Motor neuron (in vitro differentiated cells): ENCODE measurements at regions not wholly inside any gene's neighbourhood (a gene's known extent, or its start where the extent isn't known, plus 50 kb on each side); places are given as distances from the start of the nearest gene placed in this dataset.
"Not testable (repeated sequence)": the region's sequence is repeated elsewhere in the genome, so short reads cannot be mapped to it uniquely, and the experiment has no call there.

Experiments
- ATAC-seq, 8 experiments: fragments of 200-7000 bp; cut with Tn5 transposase; replicated peaks in 6 of 8; 2 replicates each; pipeline ENCODE4 v1.8.0; 2021; ENCODE audit warnings: mild to moderate bottlenecking in 8 of 8, moderate library complexity in 8 of 8
- H3K27ac ChIP-seq, 2 donors: fragments of 250-450 bp; sonication (Bioruptor Pico); 2 replicates each; pipeline ENCODE4 v1.9.0; 2021; ENCODE audit warnings: antibody characterized with exemption in 2 of 2, mild to moderate bottlenecking in 2 of 2, moderate library complexity in 1 of 2
- H3K4me1 ChIP-seq, 2 donors: fragments of 250-450 bp; sonication (Bioruptor Pico); replicated peaks in 1 of 2; 2 replicates each; pipeline ENCODE4 v1.6.1; 2021; ENCODE audit warnings: antibody characterized with exemption in 2 of 2, mild to moderate bottlenecking in 2 of 2, moderate library complexity in 1 of 2
- H3K4me3 ChIP-seq, 5 donors: fragments of 250-450 bp; sonication (Bioruptor Pico); 2 replicates each; pipeline ENCODE4 v1.9.0; 2021; ENCODE audit warnings: antibody characterized with exemption in 5 of 5, mild to moderate bottlenecking in 5 of 5, moderate library complexity in 4 of 5
- WGBS, 10 experiments: fragments of 450-650 bp; shearing (Covaris generic); methylation state at CpG; one replicate each; pipeline ENCODE4 v1.0.0; 2022; 5-methylcytosine and 5-hydroxymethylcytosine counted together
- in situ Hi-C, 9 experiments: fragments of 400-800 bp; cut with MboI; loops; one replicate each; pipeline ENCODE4 v1.15.0; 2021; ENCODE audit warnings: low sequenced_read_pairs in 9 of 9, low pct_unique_long_range_greater_than_20kb in 2 of 9; ENCODE audit not compliant: unreplicated experiment in 9 of 9

DNA sequence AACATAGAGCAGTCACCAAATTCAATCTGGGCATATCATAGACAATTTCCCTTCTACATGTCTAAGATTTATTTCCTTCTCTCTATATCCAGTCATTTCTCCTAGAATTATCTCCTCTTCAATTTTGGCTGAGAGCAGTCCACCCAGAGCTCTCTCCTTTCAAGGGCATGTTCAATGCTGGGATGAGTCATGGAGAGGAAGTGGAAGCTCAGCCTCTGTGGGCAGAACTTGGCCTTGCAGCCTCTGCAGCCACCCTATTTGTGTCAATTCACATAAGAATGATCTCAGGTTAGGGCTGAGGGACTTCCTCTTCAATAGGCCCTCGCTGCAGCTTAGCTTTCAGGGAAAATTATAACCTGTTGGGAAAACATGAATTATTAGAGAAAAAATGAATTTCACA, 560.8 kb downstream of the POM121L12 start:
- 0 to 71% (median 32%) methylated on average over 1 of the region's 1 CpG; no CpG with 5 or more reads in 4 of the 10 experiments for WGBS, 10 experiments
- Histone ChIP-seq H3K4me3 (no peak overlapping the region), H3K27ac (no peak overlapping the region), H3K4me1 (no peaks in the 10 kb centered on the region)
- ATAC-seq: peak in 5 of 8 experiments; percentile 33 to 72 (median 61)
- in situ Hi-C loops: no loop called here

DNA sequence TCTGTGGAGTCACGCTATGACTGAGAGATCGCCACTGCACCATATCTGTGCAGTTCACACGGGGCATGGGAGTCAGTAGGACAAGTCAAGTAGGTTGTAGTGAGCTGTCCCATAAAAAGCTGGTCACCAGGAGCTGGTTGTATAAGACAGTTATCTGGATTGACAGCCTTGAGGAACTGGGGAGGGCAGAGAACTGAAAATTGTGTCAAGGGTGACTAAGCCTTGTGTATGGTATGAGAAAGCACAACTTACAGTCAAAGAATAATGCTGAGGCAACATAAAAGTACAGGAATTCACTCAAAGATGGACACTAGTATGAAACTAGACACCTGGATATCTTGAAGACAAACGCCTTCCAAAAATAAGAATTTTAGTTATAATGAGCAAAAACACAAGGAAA, 564.9 kb downstream of the POM121L12 start:
- no peak for ATAC-seq
- Histone ChIP-seq H3K27ac (no peak overlapping the region), H3K4me1 (no peaks in the 10 kb centered on the region), H3K4me3 (no peak overlapping the region)
- 0 to 90% (median 62%) methylated on average over 1 to 3 of the region's 4 CpGs; no CpG with 5 or more reads in 4 of the 10 experiments for WGBS, 10 experiments
- in situ Hi-C loops: no loop called here

DNA sequence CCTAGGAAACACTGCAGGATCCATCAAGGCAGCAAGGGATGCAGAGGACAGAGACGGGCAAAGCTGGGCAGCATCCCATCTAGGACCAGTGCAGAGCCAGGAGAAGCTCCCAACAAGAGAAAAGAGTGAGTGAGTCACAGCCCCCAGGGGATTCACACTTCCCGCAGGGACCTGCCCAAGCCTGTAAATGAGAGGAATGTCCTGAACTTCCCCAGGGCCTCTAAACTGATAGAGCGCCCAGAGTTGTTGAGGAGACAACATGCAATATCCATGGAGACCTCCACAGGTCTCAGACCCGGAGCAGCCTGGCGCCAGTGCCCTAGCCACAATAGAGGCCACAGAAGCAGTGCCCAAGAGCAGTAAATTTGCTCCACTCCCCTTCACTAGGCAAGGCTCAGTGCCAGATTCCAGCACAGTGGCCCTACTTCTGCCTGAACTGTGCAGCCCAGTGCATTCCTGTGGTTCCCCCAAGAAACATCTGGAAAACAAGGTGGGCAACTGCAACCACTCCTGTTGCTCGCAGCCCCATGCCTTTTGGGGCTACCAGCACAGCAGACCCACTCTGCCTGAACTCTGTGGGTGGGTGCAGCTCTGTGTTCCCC, 567.5 kb downstream of the POM121L12 start:
- Histone ChIP-seq H3K27ac (no peak overlapping the region), H3K4me1 (no peaks in the 10 kb centered on the region), H3K4me3 (no peak overlapping the region)
- peak in 3 of 8 experiments; percentile 24 to 81 (median 32) for ATAC-seq
- 0 to 100% (median 86%) methylated on average over 1 to 5 of the region's 6 CpGs; no CpG with 5 or more reads in 3 of the 10 experiments for WGBS, 10 experiments
- in situ Hi-C loops: no loop called here

DNA sequence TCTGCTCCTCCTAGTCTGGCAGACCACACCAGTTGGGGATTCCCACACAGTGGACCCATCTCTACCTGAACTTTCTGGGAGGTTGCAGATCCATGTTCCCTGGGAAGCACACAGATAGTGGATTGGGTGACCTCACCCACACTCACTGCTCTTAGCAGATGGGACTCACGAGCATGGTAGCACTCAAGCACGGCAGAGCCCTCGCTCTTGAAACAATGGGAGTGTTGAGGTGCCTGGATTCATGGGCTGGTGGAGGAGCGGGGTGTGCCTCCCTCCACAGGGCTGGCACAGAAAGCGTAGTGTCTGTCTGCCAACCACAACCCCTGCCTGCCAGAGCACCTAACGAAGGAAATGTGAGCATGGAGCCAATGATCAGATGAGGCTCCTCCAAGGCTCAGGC, 568.0 kb downstream of the POM121L12 start:
- no peak overlapping the region for H3K4me3 ChIP-seq
- in situ Hi-C loops: no loop called here
- no peak for ATAC-seq
- 39 to 100% (median 75%) methylated on average over 1 to 5 of the region's 6 CpGs; no CpG with 5 or more reads in 5 of the 10 experiments for WGBS, 10 experiments
- H3K27ac ChIP-seq: no peak overlapping the region
- no peaks in the 10 kb centered on the region for H3K4me1 ChIP-seq

DNA sequence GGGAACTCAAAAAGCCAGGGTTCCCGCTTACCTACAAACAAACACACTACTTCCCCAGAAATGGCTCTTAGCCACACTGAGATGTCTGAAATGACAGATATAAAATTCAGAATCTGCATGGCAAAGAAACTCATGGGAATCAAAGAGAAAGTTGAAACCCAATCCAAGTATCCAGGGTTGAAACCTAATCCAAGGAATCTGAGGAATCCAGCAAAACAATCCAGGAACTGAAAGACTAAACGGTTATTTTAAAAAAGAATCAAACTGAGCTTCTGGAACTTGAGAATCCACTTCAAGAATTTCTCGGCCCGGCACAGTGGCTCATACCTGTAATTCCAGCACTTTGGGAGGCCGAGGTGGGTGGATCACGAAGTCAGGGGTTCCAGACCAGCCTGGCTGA, 568.8 kb downstream of the POM121L12 start:
- in situ Hi-C loops: no loop called here
- Histone ChIP-seq H3K27ac (no peak overlapping the region), H3K4me1 (no peaks in the 10 kb centered on the region), H3K4me3 (no peak overlapping the region)
- 0 to 100% (median 36%) methylated on average over 1 to 5 of the region's 6 CpGs; no CpG with 5 or more reads in 4 of the 10 experiments for WGBS, 10 experiments
- ATAC-seq: no peak

DNA sequence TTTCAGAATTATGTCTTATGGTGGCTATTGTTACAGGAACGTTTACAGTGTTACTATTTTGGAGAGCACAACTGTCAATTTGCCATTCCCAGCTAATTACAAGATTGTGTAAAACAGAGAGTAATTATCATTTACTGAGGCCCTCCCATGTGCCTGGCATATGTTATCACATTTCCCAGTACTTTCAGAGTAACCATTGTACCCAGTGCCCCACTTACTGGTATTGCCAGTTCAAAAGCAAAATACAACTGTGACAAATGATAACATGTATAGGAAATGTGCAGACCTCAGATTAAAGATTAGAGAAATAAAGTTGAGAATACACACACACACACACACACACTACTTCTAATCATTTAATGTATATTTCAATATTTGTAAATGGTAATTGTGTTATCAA, 572.5 kb downstream of the POM121L12 start:
- 0 to 100% (median 54%) methylated on average over 1 of the region's 1 CpG; no CpG with 5 or more reads in 2 of the 10 experiments for WGBS, 10 experiments
- no peak for ATAC-seq
- H3K4me3 ChIP-seq: no peak overlapping the region
- H3K27ac ChIP-seq: no peak overlapping the region
- no peaks in the 10 kb centered on the region for H3K4me1 ChIP-seq
- in situ Hi-C loops: no loop called here

DNA sequence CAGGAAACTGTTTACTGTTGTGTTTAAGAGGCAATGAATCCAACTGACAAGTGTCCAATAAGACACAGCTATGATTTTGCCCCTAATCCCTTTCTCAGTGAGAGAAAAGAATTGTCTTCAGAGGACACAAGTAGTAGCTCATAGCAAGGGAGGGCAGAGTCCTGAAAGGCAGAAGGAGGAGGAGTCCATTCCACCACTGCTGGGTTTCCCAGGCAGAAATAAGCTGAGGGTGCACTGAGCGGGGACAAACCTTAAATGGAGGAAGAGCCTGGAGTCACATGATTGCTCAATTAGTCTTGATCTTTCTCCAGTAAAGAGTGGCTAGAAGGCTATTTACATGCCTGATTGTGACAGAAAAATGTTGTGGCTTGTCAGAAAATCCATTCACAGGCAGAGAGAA, 573.8 kb downstream of the POM121L12 start:
- WGBS, 10 experiments: 14 to 88% (median 86%) methylated on average over 1 of the region's 1 CpG; no CpG with 5 or more reads in 6 of the 10 experiments
- Histone ChIP-seq H3K4me3 (no peak overlapping the region), H3K27ac (no peak overlapping the region), H3K4me1 (no peaks in the 10 kb centered on the region)
- in situ Hi-C loops: no loop called here
- peak in 1 of 8 experiments; percentile 31 for ATAC-seq

DNA sequence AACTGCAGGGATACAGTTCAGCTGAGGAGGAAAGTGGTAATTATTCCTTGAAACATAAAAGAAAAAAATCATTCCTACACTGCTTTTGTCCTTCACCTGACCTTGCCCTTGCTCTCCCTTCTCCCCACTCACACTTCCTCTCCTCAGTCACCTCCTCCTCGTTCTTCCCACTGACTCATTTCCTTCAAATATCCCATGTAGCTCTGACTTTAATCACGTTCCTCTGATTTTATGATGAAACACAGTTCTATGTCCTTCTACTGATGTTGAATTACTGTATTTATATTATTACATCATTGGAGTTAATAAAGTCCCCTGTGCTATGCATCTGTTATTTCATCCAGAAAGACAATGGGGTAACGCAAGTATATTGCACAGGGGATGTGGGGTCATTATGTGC, 575.6 kb downstream of the POM121L12 start:
- peak in 4 of 8 experiments; percentile 12 to 27 (median 20) for ATAC-seq
- in situ Hi-C loops: no loop called here
- H3K4me1 ChIP-seq: no peaks in the 10 kb centered on the region
- no peak overlapping the region for H3K27ac ChIP-seq
- WGBS, 10 experiments: 7 to 100% (median 52%) methylated on average over 1 to 3 of the region's 3 CpGs
- no peak overlapping the region for H3K4me3 ChIP-seq

DNA sequence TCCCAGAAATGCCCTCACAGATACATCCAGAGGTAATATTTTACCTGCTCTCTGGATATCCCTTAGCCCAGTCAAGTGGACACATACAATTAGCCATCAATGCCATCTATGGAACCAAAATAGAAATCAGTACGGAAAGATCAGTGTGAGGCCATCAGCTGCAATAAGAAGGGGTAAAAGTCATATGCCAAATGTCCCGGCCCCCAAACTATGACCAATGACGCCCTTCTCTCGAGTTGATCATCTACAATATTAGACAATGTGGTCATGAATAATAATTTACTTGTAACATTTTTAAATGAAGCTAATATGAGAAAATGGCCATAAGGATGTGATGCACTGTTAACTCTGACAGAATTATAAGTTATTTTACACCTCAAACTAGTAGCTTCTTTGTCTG, 588.9 kb downstream of the POM121L12 start:
- ATAC-seq: no peak
- H3K4me3 ChIP-seq: no peak overlapping the region
- H3K27ac ChIP-seq: no peak overlapping the region
- WGBS, 10 experiments: 0 to 94% (median 80%) methylated on average over 1 to 4 of the region's 4 CpGs
- in situ Hi-C loops: no loop called here
- H3K4me1 ChIP-seq: no peaks in the 10 kb centered on the region

DNA sequence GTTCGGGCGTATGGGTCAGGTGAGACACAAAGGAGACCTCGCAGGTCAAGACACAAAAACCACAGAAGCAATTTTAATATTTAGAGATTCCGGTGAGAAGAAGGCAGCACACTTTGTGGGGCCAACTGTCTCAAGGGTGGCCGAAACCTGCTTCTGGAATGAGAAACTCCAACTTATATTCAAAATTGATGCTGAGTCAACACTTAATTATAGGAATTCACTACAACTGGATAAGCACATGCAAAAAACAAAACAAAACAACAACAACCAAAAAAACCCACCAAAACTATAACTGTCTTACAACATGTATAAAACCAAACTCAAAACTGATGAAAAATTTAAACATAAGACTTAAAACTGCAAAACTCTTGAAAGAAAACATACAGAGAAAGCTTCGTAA, 593.3 kb downstream of the POM121L12 start:
- WGBS, 10 experiments: 17 to 100% (median 80%) methylated on average over 2 to 6 of the region's 6 CpGs
- Histone ChIP-seq H3K4me3 (no peak overlapping the region), H3K4me1 (no peaks in the 10 kb centered on the region), H3K27ac (no peak overlapping the region)
- in situ Hi-C loops: no loop called here
- no peak for ATAC-seq

DNA sequence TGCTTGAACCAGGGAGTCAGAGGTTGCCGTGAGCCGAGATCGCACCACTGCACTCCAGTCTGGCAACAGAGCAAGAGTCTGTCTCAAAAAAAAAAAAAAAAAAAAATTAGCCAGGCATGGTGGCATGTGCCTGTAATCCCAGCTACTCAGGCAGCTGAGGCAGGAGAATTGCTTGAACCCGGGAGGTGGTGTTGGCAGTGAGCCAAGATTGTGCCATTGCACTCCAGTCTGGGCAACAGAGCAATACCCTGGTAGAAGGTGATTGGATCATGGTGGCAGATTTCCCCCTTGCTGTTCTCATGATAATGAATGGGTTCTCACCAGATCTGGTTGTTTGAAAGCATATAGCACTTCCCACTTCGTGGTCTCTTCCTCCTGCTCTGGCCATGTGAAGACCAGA, 599.8 kb downstream of the POM121L12 start:
- ATAC-seq, in situ Hi-C loops, H3K27ac ChIP-seq, H3K4me1 ChIP-seq, H3K4me3 ChIP-seq: not testable (repeated sequence)
- WGBS, 10 experiments: 0 to 90% (median 25%) methylated on average over 1 to 2 of the region's 5 CpGs; no CpG with 5 or more reads in 6 of the 10 experiments

DNA sequence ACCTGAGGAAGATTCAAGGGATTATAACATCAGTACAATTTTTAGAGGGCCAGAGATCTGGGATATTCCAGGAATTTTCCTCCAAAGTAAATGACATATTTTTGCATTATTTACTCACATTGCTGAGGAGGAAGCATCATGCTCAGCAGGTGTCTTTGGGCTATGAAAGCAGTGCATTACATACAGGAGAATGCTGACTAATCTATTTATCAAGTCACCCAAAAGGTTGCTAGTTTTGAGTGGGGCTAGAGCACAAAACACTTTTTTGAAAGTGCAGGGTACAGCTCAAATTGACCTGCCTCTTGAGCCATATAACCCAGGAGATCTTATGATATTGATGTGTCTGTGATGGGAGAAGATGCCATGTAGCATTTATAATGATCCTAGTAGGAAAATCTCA, 603.1 kb downstream of the POM121L12 start:
- Histone ChIP-seq H3K4me1 (peaks cover 10 to 18% of the 10 kb centered on the region in 2 donors), H3K27ac (no peak overlapping the region), H3K4me3 (no peak overlapping the region)
- in situ Hi-C loops: no loop called here
- ATAC-seq: no peak

DNA sequence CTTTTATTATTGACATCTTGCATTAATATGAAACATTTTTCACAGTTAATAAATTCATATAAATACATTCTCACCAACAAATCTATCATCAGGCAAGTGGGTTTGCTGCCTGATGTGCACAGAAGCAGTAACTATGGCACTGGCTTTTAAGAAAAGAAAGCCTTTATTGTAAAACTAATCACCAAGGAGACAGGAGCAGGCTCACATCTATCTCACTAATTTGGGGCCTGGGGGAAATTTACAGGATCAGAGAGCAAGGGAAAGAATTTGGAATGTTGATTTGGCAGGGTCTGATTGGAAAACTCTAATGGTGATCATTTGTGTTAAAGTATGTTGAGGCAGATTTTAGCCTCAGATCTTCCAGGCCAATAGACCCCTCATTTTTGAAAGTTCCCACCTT, 605.7 kb downstream of the POM121L12 start:
- Histone ChIP-seq H3K27ac (no peak overlapping the region), H3K4me1 (peaks cover 18 to 22% of the 10 kb centered on the region in 2 donors), H3K4me3 (no peak overlapping the region)
- in situ Hi-C loops: no loop called here
- ATAC-seq: peak in 1 of 8 experiments; percentile 81

DNA sequence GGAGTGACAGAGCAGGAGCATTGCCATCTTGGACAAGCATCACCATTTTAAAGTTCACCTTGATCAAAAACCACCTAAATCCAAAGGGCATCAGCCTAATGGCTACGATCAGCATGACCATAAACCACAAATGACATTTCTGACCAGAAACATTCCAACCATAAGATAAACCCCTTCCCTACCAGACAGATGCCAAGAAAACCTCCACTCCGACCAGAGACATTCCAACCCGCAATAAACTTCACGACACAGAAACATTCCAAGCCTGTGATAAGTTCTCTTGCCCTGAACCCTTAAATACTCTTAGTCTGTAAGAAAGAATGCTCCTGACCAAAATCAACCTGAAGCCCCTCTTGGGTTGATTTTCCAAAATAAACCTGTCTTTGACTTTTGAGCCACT, 606.9 kb downstream of the POM121L12 start:
- Histone ChIP-seq H3K4me3 (no peak overlapping the region), H3K4me1 (peaks cover 18 to 22% of the 10 kb centered on the region in 2 donors), H3K27ac (no peak overlapping the region)
- no peak for ATAC-seq
- in situ Hi-C loops: no loop called here
- WGBS, 10 experiments: 0 to 100% (median 85%) methylated on average over 1 to 4 of the region's 4 CpGs; no CpG with 5 or more reads in 1 of the 10 experiments
